ENCODE measurements at regions not wholly inside any gene's neighbourhood (a gene's known extent, or its start where the extent isn't known, plus 50 kb on each side); places are given as distances from the start of the nearest gene placed in this dataset.

DNA sequence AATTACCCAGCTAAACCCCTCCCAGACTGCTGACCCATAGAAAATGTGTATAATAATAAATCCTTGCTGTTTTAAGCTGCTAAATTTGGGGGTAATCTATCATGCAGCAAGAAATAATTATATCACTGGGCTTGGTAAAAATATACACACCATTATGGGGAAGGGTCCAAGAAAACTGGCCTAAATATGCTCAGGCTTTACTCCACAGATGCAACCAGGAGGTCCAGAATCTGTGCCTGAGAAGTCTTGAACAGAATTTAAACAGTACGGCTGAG is 102.5 kb upstream of the SLC44A1 start:
- Mint-ChIP-seq H3K27me3 (ENCODE audit: insufficient read depth) (no peaks in the 10 kb centered on the region), H3K36me3 (ENCODE audit: low read depth) (no peaks in the 10 kb centered on the region), H3K27ac (no peak overlapping the region), H3K4me1 (peaks cover 21% of the 10 kb centered on the region), H3K9me3 (no peaks in the 10 kb centered on the region), H3K4me3 (no peak overlapping the region)
- H3K36me3 ChIP-seq (ENCODE audit: control insufficient read depth, insufficient read depth, low read length): no peaks in the 10 kb centered on the region
- no peaks in the 10 kb centered on the region for H3K9me3 ChIP-seq (ENCODE audit: control insufficient read depth, low read length)
- no peak for DNase-seq
- no peak overlapping the region for H3K9ac ChIP-seq (ENCODE audit: extremely low read depth, low read length, poor library complexity, severe bottlenecking)
- peaks cover 22% of the 10 kb centered on the region for H3K4me1 ChIP-seq (ENCODE audit: control insufficient read depth, insufficient read depth, low read length)
- H3K27ac ChIP-seq (ENCODE audit: low read depth, low read length): no peak overlapping the region
- H3K4me3 ChIP-seq (ENCODE audit: low read length): no peak overlapping the region
- H3K27me3 ChIP-seq (ENCODE audit: control insufficient read depth, insufficient read depth, low read length, poor library complexity, severe bottlenecking): no peaks in the 10 kb centered on the region
- TF ChIP-seq, protein P1, sequence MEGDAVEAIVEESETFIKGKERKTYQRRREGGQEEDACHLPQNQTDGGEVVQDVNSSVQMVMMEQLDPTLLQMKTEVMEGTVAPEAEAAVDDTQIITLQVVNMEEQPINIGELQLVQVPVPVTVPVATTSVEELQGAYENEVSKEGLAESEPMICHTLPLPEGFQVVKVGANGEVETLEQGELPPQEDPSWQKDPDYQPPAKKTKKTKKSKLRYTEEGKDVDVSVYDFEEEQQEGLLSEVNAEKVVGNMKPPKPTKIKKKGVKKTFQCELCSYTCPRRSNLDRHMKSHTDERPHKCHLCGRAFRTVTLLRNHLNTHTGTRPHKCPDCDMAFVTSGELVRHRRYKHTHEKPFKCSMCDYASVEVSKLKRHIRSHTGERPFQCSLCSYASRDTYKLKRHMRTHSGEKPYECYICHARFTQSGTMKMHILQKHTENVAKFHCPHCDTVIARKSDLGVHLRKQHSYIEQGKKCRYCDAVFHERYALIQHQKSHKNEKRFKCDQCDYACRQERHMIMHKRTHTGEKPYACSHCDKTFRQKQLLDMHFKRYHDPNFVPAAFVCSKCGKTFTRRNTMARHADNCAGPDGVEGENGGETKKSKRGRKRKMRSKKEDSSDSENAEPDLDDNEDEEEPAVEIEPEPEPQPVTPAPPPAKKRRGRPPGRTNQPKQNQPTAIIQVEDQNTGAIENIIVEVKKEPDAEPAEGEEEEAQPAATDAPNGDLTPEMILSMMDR (conservative IDR thresholded peaks at IDR 0.05): no peak
- 83 to 93% methylated on average over 1 of the region's 1 CpG for WGBS, 2 experiments (ENCODE audit: insufficient coverage in 1 of 2, insufficient read length in 1 of 2)

DNA sequence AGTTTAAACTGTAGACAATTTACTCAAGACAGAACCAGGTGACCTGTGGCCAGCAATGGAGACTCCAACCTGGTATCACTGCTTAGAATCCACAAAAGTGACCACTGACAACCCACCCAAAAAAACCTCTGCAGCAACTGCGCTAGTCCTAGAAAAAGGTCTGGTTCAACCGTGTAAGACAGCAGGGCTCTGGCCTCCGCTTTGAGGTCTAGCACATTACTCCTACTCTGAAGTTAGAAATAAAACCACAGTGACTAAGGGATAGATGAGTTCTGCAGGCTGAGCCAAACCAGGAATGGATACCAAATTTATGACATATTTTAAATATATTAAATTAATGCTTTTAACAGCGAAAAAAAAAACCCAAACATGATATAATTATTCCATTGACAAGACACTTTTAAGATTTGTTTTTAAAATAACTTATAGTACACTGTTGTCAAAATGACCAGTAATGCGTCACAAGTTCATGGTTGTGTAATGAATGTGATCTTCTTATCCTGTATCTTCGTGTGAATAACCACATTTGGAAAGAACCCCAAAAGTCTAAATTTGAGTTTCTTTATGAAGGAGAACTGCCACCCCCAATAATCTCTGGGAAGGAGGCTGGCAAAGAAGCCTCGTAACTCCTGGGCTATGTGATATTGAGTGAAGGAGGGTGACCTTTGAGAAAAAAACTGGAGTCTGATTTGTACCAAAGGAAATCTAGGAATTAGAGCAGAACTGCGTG is 101.9 kb upstream of the SLC44A1 start:
- H3K36me3 Mint-ChIP-seq (ENCODE audit: low read depth): no peaks in the 10 kb centered on the region
- peaks cover 21% of the 10 kb centered on the region for H3K4me1 Mint-ChIP-seq
- no peaks in the 10 kb centered on the region for H3K9me3 Mint-ChIP-seq
- no peaks in the 10 kb centered on the region for H3K9me3 ChIP-seq (ENCODE audit: control insufficient read depth, low read length)
- WGBS, 2 experiments (ENCODE audit: insufficient coverage in 1 of 2, insufficient read length in 1 of 2): 86 to 94% methylated on average over 4 to 7 of the region's 8 CpGs
- H3K9ac ChIP-seq (ENCODE audit: extremely low read depth, low read length, poor library complexity, severe bottlenecking): no peak overlapping the region
- DNase-seq: no peak
- TF ChIP-seq, protein P1 (conservative IDR thresholded peaks at IDR 0.05): no peak
- peaks cover 22% of the 10 kb centered on the region for H3K4me1 ChIP-seq (ENCODE audit: control insufficient read depth, insufficient read depth, low read length)
- no peaks in the 10 kb centered on the region for H3K27me3 Mint-ChIP-seq (ENCODE audit: insufficient read depth)
- no peak overlapping the region for H3K27ac Mint-ChIP-seq
- no peaks in the 10 kb centered on the region for H3K27me3 ChIP-seq (ENCODE audit: control insufficient read depth, insufficient read depth, low read length, poor library complexity, severe bottlenecking)
- no peak overlapping the region for H3K4me3 Mint-ChIP-seq
- H3K4me3 ChIP-seq (ENCODE audit: low read length): no peak overlapping the region
- H3K36me3 ChIP-seq (ENCODE audit: control insufficient read depth, insufficient read depth, low read length): no peaks in the 10 kb centered on the region
- H3K27ac ChIP-seq (ENCODE audit: low read depth, low read length): no peak overlapping the region

DNA sequence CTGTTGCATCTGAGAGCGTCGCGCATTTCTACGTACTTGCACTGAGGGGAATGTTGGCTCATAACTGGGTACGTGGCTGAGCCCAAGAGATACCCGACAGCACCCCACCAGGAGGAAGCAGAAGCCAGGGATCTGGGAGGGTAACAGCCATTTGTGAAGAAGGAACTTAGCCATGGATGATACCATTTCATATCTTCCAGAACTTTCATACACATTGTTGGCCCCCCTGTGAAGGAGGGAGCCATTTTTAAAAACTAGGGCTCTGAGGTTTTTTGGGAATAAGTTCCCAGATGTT is 101.4 kb upstream of the SLC44A1 start:
- Histone ChIP-seq H3K27me3 (ENCODE audit: control insufficient read depth, insufficient read depth, low read length, poor library complexity, severe bottlenecking) (no peaks in the 10 kb centered on the region), H3K9ac (ENCODE audit: extremely low read depth, low read length, poor library complexity, severe bottlenecking) (no peak overlapping the region), H3K36me3 (ENCODE audit: control insufficient read depth, insufficient read depth, low read length) (no peaks in the 10 kb centered on the region), H3K4me1 (ENCODE audit: control insufficient read depth, insufficient read depth, low read length) (peaks cover 22% of the 10 kb centered on the region), H3K9me3 (ENCODE audit: control insufficient read depth, low read length) (no peaks in the 10 kb centered on the region), H3K27ac (ENCODE audit: low read depth, low read length) (no peak overlapping the region), H3K4me3 (ENCODE audit: low read length) (no peak overlapping the region)
- H3K4me1 Mint-ChIP-seq: peaks cover 24% of the 10 kb centered on the region
- WGBS, 2 experiments (ENCODE audit: insufficient coverage in 1 of 2, insufficient read length in 1 of 2): 92 to 97% methylated on average over 4 to 6 of the region's 6 CpGs
- no peak overlapping the region for H3K27ac Mint-ChIP-seq
- H3K36me3 Mint-ChIP-seq (ENCODE audit: low read depth): no peaks in the 10 kb centered on the region
- TF ChIP-seq, protein P1 (conservative IDR thresholded peaks at IDR 0.05): no peak
- H3K27me3 Mint-ChIP-seq (ENCODE audit: insufficient read depth): no peaks in the 10 kb centered on the region
- H3K9me3 Mint-ChIP-seq: no peaks in the 10 kb centered on the region
- no peak overlapping the region for H3K4me3 Mint-ChIP-seq
- DNase-seq: no peak

Measured in endodermal cell (in vitro differentiated cells).